HFF-Myc (cell line): ENCODE measurements at regions not wholly inside any gene's neighbourhood (a gene's known extent, or its start where the extent isn't known, plus 50 kb on each side); places are given as distances from the start of the nearest gene placed in this dataset.
"Not testable (repeated sequence)": the region's sequence is repeated elsewhere in the genome, so short reads cannot be mapped to it uniquely, and the experiment has no call there.

ENCODE experiments used
- DNase-seq: peaks from one replicate; pipeline ENCODE4 v3.0.0-alpha.2; 2011; ENCODE audit warnings: low read depth; ENCODE audit errors: extremely low read depth
- H3K4me3 ChIP-seq: replicated peaks from 2 replicates; pipeline ENCODE4 v1.5.1; 2011; ENCODE audit warnings: low read depth, mild to moderate bottlenecking, control low read depth, low read length
- TF ChIP-seq, protein P1 (sequence below): IDR thresholded peaks from 2 replicates; pipeline ENCODE4 v1.5.1; 2012; ENCODE audit warnings: mild to moderate bottlenecking, low read depth, low read length, control low read depth; ENCODE audit errors: missing control alignments

DNA sequence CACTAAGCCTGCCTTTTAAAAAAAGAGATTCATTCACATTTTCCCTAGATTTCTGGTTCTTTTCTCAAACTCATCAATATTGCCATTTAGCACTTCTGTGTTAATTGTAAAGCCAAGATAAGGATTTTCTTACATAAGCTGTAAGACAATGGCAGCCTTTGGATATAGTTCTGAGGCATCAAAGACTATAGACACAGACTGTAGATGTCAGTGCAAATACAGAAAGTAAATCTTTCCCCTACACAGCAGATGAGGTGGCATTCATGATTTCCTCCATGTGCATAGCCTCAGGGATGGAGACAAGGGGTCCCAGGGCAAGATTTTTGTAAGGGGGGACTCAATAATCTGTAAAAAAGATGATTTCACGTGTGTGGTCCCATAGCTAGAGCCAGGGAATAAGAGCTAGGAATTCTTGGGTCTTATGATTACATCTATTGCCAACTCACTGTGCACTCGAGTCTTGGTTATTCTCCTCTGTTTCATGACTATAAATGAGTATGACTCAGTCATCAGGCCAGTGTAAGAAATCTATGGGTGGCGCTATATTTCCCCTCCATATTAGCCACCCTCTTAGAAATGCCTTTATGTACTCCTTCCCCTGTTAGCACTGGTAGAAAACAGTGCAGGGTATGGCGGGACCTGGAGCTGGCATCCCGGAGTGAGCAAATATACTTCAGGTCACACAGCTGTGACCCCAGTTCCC is 207.5 kb downstream of the EXOC5 start:
- no peak for DNase-seq
- H3K4me3 ChIP-seq, result no peak overlapping the region
- TF ChIP-seq, protein P1, sequence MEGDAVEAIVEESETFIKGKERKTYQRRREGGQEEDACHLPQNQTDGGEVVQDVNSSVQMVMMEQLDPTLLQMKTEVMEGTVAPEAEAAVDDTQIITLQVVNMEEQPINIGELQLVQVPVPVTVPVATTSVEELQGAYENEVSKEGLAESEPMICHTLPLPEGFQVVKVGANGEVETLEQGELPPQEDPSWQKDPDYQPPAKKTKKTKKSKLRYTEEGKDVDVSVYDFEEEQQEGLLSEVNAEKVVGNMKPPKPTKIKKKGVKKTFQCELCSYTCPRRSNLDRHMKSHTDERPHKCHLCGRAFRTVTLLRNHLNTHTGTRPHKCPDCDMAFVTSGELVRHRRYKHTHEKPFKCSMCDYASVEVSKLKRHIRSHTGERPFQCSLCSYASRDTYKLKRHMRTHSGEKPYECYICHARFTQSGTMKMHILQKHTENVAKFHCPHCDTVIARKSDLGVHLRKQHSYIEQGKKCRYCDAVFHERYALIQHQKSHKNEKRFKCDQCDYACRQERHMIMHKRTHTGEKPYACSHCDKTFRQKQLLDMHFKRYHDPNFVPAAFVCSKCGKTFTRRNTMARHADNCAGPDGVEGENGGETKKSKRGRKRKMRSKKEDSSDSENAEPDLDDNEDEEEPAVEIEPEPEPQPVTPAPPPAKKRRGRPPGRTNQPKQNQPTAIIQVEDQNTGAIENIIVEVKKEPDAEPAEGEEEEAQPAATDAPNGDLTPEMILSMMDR, result no peak

DNA sequence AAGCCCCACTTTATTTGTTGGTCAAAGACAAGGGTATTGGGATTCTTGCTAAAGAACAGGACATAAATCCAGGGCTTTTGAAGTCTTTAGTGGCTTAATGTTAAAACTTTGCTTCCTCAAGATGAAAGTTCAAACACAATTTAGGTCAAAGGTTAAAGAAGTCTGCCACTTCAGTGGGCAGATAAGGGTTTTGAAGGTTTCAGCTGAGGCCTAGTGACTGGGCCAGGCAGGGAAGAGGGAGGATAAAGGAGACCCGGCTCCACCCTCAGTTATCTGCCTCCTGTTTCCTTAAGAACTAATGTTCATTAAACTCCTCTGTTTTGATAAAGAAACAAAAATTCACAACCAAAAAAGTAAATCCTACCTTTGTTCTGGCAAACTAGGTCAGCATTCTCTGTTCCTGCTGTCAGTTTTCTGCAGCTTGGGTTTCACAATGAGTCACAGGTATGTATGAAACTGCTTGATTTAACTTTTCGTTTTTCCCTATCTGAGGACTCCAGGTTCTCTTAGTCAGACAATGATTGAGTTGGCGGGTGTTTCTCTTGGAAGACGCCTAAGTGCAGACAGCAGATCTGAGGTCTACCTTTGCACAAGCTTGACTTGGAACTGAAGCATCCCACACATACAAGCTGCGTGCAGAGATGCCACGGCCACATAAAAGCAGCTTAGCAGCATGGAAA is 208.3 kb downstream of the EXOC5 start:
- no peak for DNase-seq
- no peak overlapping the region for H3K4me3 ChIP-seq
- TF ChIP-seq, protein P1, result no peak

DNA sequence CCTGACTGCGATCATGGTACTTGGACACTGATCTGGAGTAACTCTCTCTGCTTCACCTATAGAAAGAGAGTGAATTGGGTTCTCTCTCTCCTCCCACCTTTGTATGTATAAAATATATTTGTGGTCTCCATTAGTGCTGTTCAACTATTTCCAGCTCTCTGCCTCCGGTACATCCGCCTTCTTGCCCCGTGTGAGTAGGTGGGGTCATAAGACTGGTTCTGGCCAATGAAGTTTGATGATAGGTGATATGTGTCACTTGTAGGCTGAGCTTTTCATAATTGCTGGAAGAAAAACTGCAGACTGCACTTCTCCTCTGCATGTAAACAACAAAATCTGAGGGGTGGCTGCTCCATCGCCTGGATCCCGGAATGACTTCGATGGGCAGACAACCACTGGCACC is 210.4 kb downstream of the EXOC5 start:
- no peak for DNase-seq
- H3K4me3 ChIP-seq, result no peak overlapping the region
- TF ChIP-seq, protein P1, result no peak

DNA sequence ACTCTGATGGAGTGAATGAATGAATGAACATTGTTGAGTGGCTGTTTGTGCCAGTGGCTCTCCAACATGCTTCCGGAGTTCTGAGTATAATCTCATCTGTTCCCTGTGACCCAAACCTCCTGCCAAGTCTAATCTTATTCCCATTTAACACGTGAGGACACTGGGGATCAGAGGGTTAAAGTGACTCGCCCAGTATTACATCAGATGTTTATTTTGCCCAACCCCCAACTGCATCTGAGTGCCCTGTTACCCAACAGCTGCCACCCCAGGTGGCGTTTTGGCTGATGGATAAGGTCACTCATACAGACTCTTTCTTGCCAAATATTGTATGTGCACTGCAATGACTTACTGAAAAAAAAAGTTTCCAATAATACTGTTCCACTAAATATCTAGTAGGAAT is 210.9 kb downstream of the EXOC5 start:
- DNase-seq, result no peak
- TF ChIP-seq, protein P1, result no peak
- no peak overlapping the region for H3K4me3 ChIP-seq

DNA sequence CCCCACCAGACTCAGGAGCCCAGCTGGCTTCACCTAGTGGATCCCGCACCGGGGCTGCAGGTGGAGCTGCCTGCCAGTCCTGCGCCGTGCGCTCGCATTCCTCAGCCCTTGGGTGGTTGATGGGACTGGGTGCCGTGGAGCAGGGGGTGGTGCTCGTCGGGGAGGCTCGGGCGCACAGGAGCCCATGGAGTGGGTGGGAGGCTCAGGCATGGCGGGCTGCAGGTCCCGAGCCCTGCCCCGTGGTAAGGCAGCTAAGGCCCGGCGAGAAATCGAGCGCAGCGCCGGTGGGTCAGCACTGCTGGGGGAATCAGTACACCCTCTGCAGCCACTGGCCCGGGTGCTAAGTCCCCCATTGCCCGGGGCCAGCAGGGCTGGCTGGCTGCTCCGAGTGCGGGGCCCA is 212.2 kb downstream of the EXOC5 start:
- not testable (repeated sequence) for H3K4me3 ChIP-seq, DNase-seq

DNA sequence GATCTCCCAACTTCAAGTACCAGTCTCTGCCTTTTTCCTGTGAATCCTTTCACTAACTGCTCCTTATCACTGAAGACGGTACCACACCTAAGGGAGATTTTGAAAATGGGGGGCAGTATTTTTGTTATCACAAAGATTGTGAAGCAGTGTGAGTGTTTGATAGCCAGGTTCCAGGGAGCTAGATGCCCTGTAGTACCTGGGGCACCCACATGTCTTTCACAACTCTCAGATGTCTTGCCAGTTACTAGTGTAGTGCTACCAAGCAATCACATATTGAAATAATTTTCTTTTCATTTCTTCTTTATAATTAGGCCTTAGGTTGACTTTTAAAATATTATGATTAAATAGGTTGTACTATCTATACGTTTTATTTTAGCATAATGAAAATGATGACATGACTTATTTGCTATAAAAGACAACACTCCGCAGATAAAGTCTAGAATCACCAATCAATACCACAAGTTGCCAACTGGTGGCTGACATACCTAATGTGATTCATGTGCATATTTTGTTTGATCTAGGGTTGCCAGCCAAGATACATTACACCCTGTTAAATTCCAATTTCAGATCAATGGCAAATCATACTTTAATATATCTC is 215.9 kb downstream of the EXOC5 start:
- no peak for DNase-seq
- H3K4me3 ChIP-seq, result no peak overlapping the region
- TF ChIP-seq, protein P1, result no peak

DNA sequence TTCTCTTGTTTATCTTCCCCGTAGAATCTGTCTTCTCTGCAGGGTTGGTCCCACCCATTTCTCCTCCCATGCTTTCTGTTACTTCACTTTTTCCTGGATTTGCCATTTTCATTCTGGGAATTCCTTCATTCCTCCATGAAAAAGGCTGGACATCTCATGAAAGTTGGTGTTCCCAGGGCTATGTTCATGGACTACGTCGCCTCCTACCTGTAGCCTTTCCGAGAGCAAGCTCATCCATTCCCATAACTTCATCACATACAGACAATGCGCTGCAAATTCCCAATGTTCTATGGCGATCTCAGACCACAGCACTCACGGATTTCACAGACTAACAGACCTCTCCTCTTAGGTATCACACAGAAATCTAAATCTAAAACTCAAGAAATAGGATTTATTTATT is 217.1 kb downstream of the EXOC5 start:
- TF ChIP-seq, protein P1, result no peak
- DNase-seq, result no peak
- no peak overlapping the region for H3K4me3 ChIP-seq
